H1 (cell line): ENCODE measurements at regions not wholly inside any gene's neighbourhood (a gene's known extent, or its start where the extent isn't known, plus 50 kb on each side); places are given as distances from the start of the nearest gene placed in this dataset.

Source experiments
- CHD2 ChIP-seq: IDR thresholded peaks from 2 replicates; pipeline ENCODE4 v1.6.1; 2012; ENCODE audit warnings: low read length, improper control_type of control experiment
- E2F6 ChIP-seq: IDR thresholded peaks from 2 replicates; pipeline ENCODE4 v1.6.1; 2012; ENCODE audit warnings: inconsistent platforms
- JUND ChIP-seq: IDR thresholded peaks from 2 replicates; pipeline ENCODE4 v1.6.1; 2011; ENCODE audit warnings: mild to moderate bottlenecking, improper control_type of control experiment, low read length
- PHF8 ChIP-seq: fragments of 200-600 bp; sonication (generic); conservative IDR thresholded peaks from 2 replicates; pipeline ENCODE4 v1.7.1; 2012; ENCODE audit warnings: low read depth, mild to moderate bottlenecking, inconsistent platforms, low read length, moderate library complexity
- POLR2A ChIP-seq, 2 experiments: IDR thresholded peaks; 1 replicate in 1 of 2; 2 replicates in 1 of 2; pipeline ENCODE4 v1.6.1; 2011; ENCODE audit warnings: low read depth in 2 of 2, low read length in 2 of 2, mild to moderate bottlenecking in 2 of 2; ENCODE audit errors: control extremely low read depth in 1 of 2
- RFX5 ChIP-seq: IDR thresholded peaks from 2 replicates; pipeline ENCODE4 v1.6.1; 2011; ENCODE audit warnings: low read depth, low read length, improper control_type of control experiment, borderline replicate concordance
- RNF2 ChIP-seq: fragments of 200-900, 300-1000 bp; sonication (generic); IDR thresholded peaks from 2 replicates; pipeline ENCODE4 v1.7.1; 2016; ENCODE audit warnings: borderline replicate concordance, low read depth, mild to moderate bottlenecking, antibody characterized with exemption, low read length; ENCODE audit not compliant: poor library complexity, severe bottlenecking; ENCODE audit errors: missing control alignments
- SIN3A ChIP-seq, 2 experiments: IDR thresholded peaks in 1 of 2; conservative IDR thresholded peaks in 1 of 2; 2 replicates each; pipeline ENCODE4 v1.6.1; 2011 to 2012; ENCODE audit warnings: low read length in 2 of 2, improper control_type of control experiment in 1 of 2, low read depth in 1 of 2, mild to moderate bottlenecking in 1 of 2
- TAF1 ChIP-seq: IDR thresholded peaks from 2 replicates; pipeline ENCODE4 v1.6.1; 2011; ENCODE audit warnings: mild to moderate bottlenecking, low read depth, low read length
- USF2 ChIP-seq: IDR thresholded peaks from 2 replicates; pipeline ENCODE4 v1.6.1; 2011; ENCODE audit warnings: low read length, improper control_type of control experiment
- YY1 ChIP-seq: IDR thresholded peaks from 2 replicates; pipeline ENCODE4 v1.6.1; 2011; ENCODE audit warnings: low read depth, mild to moderate bottlenecking, low read length
- TF ChIP-seq, protein P1 (sequence below), 3 experiments: IDR thresholded peaks; 1 replicate in 2 of 3; 2 replicates in 1 of 3; pipeline versions ENCODE4 v1.5.1 to v1.6.1; 2011; ENCODE audit warnings: low read length in 3 of 3, mild to moderate bottlenecking in 3 of 3, inconsistent platforms in 2 of 3, low read depth in 1 of 3, moderate library complexity in 1 of 3; ENCODE audit not compliant: insufficient read depth in 1 of 3; ENCODE audit errors: control extremely low read depth in 1 of 3

DNA sequence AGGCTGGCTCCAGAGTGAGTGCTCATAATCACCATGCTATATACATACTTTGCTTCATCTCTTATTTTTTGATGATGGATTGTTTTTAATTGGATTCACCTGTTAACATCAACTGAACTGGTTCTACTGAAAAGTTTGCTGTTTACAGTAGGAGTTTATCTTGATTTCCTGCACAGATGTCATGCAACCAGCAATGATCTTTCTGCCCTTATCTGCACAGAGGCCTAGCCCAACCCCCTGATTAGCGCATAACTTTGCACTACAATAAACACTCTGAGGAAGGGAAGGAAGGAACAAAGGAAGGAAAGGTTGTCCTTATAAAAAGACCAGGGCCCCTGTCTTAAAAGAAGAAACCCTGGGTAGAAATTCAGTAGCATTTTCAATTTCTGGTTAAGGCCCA, 152.9 kb downstream of the RGS9 start:
- TF ChIP-seq, protein P1, sequence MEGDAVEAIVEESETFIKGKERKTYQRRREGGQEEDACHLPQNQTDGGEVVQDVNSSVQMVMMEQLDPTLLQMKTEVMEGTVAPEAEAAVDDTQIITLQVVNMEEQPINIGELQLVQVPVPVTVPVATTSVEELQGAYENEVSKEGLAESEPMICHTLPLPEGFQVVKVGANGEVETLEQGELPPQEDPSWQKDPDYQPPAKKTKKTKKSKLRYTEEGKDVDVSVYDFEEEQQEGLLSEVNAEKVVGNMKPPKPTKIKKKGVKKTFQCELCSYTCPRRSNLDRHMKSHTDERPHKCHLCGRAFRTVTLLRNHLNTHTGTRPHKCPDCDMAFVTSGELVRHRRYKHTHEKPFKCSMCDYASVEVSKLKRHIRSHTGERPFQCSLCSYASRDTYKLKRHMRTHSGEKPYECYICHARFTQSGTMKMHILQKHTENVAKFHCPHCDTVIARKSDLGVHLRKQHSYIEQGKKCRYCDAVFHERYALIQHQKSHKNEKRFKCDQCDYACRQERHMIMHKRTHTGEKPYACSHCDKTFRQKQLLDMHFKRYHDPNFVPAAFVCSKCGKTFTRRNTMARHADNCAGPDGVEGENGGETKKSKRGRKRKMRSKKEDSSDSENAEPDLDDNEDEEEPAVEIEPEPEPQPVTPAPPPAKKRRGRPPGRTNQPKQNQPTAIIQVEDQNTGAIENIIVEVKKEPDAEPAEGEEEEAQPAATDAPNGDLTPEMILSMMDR (IDR thresholded peaks at IDR 0.05; ENCODE audit: control extremely low read depth in 1 of 3, insufficient read depth in 1 of 3, low read depth in 1 of 3, low read length in 3 of 3): no peak
- TF ChIP-seq E2F6: no peak
- TF ChIP-seq RFX5: no peak
- TF ChIP-seq RNF2: no peak
- TF ChIP-seq SIN3A (conservative IDR thresholded peaks at IDR 0.05 in 1 of 2, IDR thresholded peaks at IDR 0.05 in 1 of 2; ENCODE audit: low read depth in 1 of 2, low read length in 2 of 2): no peak
- TF ChIP-seq JUND: no peak
- no peak for TF ChIP-seq USF2
- no peak for TF ChIP-seq POLR2A (IDR thresholded peaks at IDR 0.05; ENCODE audit: control extremely low read depth in 1 of 2, low read depth in 2 of 2, low read length in 2 of 2)
- no peak for TF ChIP-seq PHF8
- no peak for TF ChIP-seq CHD2
- TF ChIP-seq YY1: no peak
- no peak for TF ChIP-seq TAF1
